CD4-positive, alpha-beta T cell treated with Interferon gamma for 1 hour (primary cell): ENCODE measurements at regions not wholly inside any gene's neighbourhood (a gene's known extent, or its start where the extent isn't known, plus 50 kb on each side); places are given as distances from the start of the nearest gene placed in this dataset.

Experiments used
- DNase-seq: peaks from one replicate; pipeline ENCODE4 v3.0.0-alpha.2; 2020

DNA sequence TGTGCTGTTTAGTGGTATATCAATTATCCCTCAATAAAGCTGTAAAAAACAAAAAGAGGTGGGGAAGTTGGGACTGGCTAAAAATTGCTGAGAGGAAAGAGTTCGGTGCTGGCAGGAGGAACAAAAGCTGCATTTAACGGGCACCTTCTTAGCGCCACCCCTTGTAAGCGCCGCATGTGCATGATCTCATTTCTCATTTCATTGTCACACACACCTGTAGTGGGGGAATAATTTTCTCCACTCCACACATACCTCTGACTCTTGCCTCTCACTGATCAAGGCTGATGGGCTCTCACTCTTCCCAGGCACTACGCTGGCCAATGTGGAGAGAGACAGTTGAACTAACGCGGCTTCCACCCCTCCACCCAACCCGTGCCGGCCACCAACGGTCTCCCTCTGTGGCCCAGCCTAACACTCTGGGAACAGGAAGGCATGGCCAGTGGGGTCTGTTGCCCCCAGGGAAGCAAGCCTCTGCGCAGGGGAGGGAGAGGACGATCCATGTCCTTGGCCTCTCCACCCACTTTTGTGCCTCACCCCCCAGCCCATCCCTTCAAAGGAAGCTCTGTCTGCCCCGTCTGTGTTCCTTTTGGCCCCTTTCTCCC, 186.7 kb upstream of the SYT13 start:
- no peak for DNase-seq

GRCh38 chr11:45471266-45471665, 185.1 kb upstream of the SYT13 start:
- DNase-seq, result no peak

DNA sequence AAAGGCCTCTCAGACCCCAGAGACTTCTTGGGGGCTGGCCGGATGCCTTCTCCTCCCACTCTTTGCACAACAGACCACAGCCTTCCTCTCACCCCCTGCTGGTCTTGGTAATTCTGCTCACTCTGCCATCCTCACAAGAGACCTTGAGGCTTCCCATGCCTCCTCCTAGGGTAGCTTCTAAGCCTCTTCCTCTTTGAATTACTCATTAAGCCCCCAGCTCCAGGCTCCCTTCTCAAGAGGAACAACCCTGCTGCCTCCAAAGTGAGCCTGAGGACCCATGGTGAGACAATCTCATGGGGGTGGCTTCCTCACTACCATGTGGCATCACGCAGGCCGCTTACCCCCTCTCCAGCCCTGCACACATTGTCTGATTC, 184.6 kb upstream of the SYT13 start:
- no peak for DNase-seq

DNA sequence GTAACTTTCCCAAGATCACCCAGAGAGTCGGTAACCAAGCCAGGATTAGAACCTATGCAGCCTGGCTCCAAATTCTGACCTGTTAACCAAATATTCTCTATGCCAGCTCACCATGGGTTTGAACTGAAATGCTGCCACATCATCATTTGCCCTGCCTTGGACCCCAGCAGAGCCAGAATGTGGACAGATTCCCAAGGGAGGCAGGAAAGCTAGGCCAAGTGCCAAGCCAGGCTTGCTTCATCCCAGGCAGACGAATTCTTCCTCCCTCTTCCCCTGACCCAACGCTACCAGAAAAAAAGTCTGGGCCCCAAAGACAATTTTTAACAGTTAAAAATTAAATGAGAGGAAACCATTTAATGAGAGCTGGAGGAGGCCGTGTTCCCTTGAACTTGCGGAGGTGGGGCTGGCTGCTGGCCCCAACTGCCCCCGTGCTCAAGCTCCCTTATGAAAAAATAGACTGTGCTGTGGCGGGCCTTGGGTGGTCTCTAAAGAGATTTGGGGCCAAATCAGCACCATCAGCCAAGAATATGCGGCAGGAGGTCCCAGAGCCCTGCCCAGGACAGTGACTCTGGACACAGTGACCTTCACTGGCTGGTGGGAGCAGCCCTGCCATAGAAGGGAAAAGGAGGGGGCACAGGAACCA, 184.1 kb upstream of the SYT13 start:
- DNase-seq, result no peak

DNA sequence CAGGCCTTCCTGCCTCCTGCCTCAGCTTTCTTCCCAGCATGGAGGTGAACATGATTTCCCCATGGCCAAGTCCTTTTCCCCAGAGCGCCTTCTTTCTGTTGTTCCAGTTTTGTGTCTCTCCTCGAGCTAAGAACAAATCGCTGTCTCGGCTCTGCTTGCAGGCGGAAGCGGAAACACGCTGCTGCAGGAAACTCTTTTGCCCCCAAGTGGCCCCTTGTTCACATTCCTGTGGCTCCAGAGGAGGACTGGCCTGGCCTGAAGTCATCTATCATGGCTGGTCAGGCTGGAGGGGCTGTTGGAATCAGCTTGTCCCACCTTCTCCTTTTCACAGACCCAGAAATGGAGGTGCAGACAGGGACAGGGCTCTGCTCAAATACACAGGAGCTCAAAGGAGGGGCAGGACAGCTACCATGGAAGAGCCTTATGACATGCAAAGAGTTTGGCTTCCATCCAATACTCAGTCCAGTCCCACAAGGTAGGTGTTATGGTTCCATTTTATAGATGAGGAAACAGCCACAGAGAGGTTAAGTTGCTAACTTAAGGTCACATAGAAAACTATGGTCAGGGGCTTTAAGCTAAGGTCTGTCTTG, 182.2 kb upstream of the SYT13 start:
- no peak for DNase-seq

- no peak for DNase-seq
Measured at GRCh38 chr11:45463541-45463940, 177.4 kb upstream of the SYT13 start.

DNA sequence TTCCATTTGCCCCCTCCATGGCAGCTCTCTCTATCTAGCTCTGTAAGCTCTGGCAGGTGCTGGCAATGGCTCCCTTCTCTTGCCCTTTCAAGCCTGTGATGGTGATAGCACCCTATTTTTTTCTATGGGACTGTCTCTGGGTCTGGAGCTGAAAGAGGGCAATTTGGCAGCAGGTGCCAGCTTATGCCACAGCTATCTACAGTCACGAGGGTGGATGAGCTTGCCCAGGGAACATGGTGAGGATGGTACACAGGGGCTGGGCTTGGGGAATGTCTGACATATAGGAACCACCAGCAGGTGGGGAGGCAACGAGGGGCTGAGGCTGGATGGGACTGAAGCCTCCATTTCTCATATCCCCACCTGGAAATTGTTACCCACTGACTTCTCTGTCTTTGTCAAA, 175.4 kb upstream of the SYT13 start:
- no peak for DNase-seq

GRCh38 chr11:45459491-45459890, 173.3 kb upstream of the SYT13 start:
- DNase-seq, result no peak

DNA sequence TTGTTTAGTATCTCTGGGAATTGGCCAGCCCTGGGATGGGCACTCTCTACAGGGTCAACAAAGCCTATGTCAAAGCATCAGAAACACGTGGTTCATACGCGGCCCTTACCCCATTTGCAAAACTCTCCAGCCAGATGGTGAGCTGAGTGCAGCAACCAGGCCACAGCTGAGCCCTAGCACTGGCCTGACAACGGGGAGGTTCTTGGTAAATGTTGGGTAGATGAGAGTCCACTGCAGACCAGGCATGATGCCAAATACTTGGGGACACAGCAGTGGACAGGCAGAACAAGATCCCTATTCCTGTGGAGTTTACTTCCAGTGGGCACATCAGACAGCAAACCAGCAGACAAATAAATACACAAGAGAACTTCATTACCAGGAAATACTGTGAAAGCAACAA, 172.1 kb upstream of the SYT13 start:
- DNase-seq, result no peak

DNA sequence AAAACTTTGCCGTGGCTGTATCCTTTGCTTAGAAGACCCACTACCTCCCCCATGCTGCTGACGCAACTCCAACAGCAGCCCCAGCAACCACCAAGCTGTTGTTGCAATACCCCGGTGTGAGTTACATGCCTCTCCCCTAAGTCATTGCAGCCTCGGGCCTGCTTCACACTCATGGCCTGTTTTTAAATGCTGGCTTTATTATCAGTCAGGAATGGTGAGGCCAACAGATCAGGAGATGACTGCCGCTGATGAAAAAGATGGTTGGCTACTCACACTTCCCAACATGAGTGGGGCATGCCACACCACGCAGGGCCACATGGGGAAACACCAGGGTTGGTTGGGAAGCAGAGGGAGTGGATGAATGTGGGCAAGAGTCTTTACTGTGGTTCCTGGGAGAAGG, 171.5 kb upstream of the SYT13 start:
- DNase-seq, result no peak

DNA sequence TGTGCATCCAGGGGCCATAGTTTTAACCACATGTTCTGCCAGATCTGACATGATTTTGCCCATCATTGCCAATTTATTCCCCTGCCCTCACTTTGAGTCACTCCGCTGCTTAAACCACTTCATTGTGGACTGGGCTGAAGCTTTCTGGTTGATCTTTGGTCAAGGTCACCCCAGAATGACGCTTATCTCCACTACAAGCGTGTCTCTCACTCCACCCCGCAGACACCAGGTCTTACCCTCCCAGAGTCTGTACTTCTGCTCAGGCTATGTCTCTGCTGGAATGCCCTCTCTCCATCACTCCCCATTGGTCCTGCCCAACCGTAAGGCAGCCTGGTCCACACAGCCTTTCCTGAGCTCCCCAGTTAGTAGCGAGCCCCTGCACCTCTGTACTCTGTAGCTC, 170.5 kb upstream of the SYT13 start:
- no peak for DNase-seq

- DNase-seq, result no peak
Measured at GRCh38 chr11:45455536-45455935, 169.4 kb upstream of the SYT13 start.

GRCh38 chr11:45454917-45455401, 168.8 kb upstream of the SYT13 start:
- no peak for DNase-seq

DNA sequence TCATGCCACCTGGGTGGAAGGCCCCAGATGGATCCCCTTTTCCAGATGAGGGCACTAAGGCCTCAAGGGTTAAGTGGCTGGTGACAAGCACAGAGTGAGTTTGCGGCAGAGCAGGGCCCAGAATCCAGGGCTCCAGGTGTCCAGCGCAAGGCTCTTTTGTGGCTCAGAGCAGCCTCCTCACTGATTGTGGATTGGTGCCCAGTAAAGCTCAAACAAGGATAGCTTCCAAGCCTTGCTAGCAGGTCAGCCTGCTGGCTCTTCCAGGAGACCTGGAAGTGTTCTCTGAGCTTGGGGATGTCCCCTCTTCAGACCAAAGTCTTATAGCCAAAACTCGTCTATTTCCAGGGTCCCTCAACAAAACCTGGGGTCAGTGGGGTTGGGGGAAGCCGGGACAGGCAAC, 167.6 kb upstream of the SYT13 start:
- no peak for DNase-seq

- no peak for DNase-seq
Measured at GRCh38 chr11:45451766-45452440, 165.8 kb upstream of the SYT13 start.

- no peak for DNase-seq
Measured at GRCh38 chr11:45450189-45450588, 164.0 kb upstream of the SYT13 start.

DNA sequence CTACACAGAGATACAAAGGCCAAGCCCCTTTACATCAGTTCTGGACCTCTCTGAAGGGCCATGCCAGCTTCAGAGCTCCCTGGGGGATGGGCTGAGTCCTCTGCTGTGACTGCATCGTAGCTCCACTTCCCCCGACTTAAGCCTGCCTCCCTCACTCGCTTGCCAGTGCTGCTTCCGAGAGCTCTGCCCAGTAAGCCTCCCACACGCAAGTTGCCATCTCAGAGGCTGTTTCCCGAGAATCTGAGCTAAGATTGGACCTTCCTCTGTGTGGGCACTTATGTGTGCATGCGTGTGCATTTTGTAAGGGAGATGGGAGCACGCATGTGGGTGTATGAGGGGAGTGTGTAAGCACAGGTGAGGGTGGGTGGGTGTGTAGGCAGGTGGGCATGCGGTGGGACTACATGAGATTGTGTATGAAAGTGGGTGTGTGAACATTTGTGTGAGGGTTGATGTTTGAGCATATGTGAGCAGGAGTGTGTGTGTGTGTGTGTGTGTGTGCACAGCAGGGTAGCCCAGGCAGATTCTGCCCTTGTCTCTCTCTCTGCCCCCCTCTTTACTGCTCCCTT, 163.0 kb upstream of the SYT13 start:
- no peak for DNase-seq

DNA sequence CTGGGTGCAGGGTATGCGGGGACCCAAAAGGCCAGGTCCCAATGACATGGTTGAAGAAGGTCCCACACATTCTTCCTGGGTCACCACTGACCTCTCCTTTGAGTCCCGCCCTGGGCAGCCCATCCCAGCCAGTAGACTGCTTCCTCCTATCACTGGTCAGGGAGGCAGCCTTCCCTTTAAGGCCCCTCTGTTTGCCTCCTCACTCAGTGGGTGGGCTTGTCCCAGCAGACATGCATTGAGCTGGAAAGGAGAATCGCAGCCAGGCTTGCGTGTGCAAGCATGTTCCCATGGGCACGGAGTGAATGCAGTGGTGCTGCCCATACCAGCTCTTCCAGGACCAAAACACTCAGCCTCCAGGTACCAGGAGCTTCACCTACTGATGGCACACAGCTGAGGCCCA, 162.4 kb upstream of the SYT13 start:
- no peak for DNase-seq

GRCh38 chr11:45446998-45447397, 160.9 kb upstream of the SYT13 start:
- DNase-seq, result no peak

DNA sequence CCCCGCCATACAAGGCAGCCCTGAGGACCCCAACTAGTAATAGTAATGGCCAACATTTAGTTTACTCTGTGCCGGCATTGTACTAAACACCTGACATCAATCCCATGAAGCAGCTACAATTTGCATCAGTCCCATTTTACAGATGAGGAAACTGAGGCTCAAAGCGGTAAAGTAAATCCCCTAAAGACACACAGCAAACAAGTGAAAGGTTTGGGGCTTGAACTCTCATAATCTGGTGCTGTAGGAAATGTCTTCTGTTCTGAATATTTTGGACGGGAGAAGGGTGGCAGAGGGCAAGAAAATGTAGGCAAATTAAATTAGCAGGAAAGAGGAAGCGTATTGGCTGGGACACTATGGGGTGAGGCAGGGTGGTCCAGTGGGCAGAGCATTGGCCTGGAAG, 160.3 kb upstream of the SYT13 start:
- DNase-seq, result no peak

DNA sequence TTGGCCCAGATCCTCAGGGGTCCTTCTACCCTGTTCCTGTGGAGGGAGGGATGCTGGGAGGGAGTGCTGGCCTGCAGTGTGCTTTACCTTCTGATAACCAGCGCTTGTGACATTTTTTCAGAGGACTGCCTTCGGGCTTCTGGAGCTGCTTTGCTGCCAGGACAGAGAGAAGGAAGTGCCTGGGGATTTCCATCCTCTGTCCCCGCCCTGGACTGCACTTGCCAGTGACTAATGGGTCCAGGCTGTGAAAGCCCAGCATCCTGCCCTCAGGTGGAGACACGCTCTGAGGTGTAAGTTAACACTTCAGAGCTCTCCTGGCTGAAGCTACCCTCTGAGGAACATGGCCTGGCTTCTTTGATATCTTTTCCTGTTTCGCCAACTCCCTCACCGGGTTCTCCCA, 158.7 kb upstream of the SYT13 start:
- DNase-seq, result no peak

DNA sequence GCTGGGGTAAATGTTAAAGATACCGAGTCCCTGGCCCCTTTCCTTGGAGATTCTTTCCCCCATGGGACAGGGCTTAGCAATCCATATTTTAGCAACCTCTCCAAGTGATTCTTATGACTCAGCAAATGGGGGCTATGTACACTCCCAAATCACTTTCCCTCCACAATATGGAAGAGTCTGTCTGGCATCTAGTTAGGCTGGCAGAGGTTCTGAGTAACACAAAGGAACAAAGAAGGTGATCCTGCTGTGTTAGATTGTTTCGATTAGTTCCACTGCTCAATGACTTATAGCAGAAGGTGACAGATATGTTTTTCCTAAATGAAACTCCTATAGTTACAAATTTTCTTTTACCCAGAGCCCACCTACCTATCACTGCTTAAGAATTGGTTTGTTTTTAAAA, 154.0 kb upstream of the SYT13 start:
- no peak for DNase-seq

DNA sequence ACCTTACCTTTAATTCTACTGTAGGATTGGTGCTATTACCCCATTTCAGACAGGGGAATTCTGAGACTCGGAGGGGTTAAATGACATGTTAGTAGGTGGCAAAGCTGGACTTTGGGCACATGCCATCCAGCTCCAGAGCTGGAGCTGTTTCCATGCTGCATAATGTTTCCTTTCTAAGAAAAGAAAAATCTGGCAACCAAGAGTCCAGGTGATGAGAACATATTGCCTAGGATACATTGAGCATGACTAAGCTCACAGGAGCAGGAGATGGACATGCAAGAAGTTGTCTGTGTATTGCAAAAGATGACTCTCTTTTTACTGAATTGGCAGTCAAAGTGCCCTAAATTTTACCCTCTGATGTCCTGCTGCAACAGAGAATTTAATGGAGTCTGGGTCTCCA, 150.8 kb upstream of the SYT13 start:
- no peak for DNase-seq

DNA sequence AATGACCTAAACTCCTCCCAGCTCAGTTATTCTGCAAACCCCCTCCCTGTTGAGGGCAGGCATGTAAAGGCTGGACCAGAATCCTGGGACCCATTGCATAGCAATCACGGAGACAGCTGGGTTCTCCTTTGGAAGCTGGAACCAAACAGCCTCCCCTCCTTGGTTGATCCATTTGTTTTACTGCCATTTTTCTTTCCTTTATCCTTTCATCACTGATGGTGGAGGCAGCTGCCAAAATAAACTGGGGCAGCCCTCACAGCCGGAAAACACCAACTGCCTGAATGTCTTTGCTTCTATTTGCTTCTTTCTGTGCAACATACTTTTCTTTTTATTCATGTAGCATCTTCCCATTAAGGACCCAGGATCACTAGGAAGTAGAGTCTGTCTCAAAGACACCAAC, 150.0 kb upstream of the SYT13 start:
- DNase-seq, result no peak
